Astrocyte (in vitro differentiated cells and primary cell): ENCODE measurements at regions not wholly inside any gene's neighbourhood (a gene's known extent, or its start where the extent isn't known, plus 50 kb on each side); places are given as distances from the start of the nearest gene placed in this dataset.

Source experiments
- DNase-seq: peaks from one replicate; pipeline ENCODE4 v3.0.0-alpha.2; 2010; ENCODE audit warnings: low read depth
- FAIRE-seq: peaks from 2 replicates; lab custom pipeline; 2011; peaks lifted over from hg19 to GRCh38; lab: Jason Lieb, UNC
- H2AFZ ChIP-seq: 2 replicates; pipeline ENCODE4 v1.6.0; 2012; ENCODE audit warnings: low read depth, low read length, inconsistent platforms
- H3K27ac ChIP-seq: 2 replicates; pipeline ENCODE4 v1.5.1; 2011; ENCODE audit warnings: low read depth, low read length, inconsistent platforms
- H3K27me3 ChIP-seq: 2 replicates; pipeline ENCODE4 v1.6.0; 2011; ENCODE audit warnings: low read length, inconsistent platforms; ENCODE audit not compliant: insufficient read depth
- H3K36me3 ChIP-seq: 2 replicates; pipeline ENCODE4 v1.5.1; 2011; ENCODE audit warnings: low read length, inconsistent platforms; ENCODE audit not compliant: insufficient read depth
- H3K4me1 ChIP-seq: 2 replicates; pipeline ENCODE4 v1.5.1; 2011; ENCODE audit warnings: low read length, inconsistent platforms; ENCODE audit not compliant: insufficient read depth
- H3K4me2 ChIP-seq: 2 replicates; pipeline ENCODE4 v1.6.0; 2012; ENCODE audit warnings: low read length, inconsistent platforms
- H3K4me3 ChIP-seq: 2 replicates; pipeline ENCODE4 v1.5.1; 2011; ENCODE audit warnings: low read depth, mild to moderate bottlenecking, low read length, inconsistent platforms; ENCODE audit not compliant: insufficient read depth
- H3K79me2 ChIP-seq: 2 replicates; pipeline ENCODE4 v1.6.0; 2012; ENCODE audit warnings: mild to moderate bottlenecking, low read length, inconsistent platforms; ENCODE audit not compliant: insufficient read depth
- H3K9ac ChIP-seq: 2 replicates; pipeline ENCODE4 v1.6.0; 2012; ENCODE audit warnings: mild to moderate bottlenecking, low read length, inconsistent platforms
- H3K9me3 ChIP-seq: 2 replicates; pipeline ENCODE4 v1.5.1; 2012; ENCODE audit warnings: low read depth, mild to moderate bottlenecking, low read length, inconsistent platforms; ENCODE audit not compliant: insufficient read depth
- H4K20me1 ChIP-seq: 2 replicates; pipeline ENCODE4 v1.6.0; 2012; ENCODE audit warnings: low read length, inconsistent platforms; ENCODE audit not compliant: insufficient read depth
- H3K27ac Mint-ChIP-seq: one replicate; pipeline ENCODE4 v1.8.0; 2021; ENCODE audit warnings: mild to moderate bottlenecking, mixed read lengths; ENCODE audit not compliant: unreplicated experiment
- H3K27me3 Mint-ChIP-seq: one replicate; pipeline ENCODE4 v1.8.0; 2021; ENCODE audit warnings: low read depth, mixed read lengths; ENCODE audit not compliant: unreplicated experiment
- H3K36me3 Mint-ChIP-seq: one replicate; pipeline ENCODE4 v1.8.0; 2021; ENCODE audit warnings: low read depth, mixed read lengths; ENCODE audit not compliant: unreplicated experiment
- H3K4me1 Mint-ChIP-seq: one replicate; pipeline ENCODE4 v1.8.0; 2021; ENCODE audit warnings: low read depth, mixed read lengths; ENCODE audit not compliant: unreplicated experiment
- H3K4me3 Mint-ChIP-seq: one replicate; pipeline ENCODE4 v1.8.0; 2021; ENCODE audit warnings: mild to moderate bottlenecking, moderate library complexity, mixed read lengths; ENCODE audit not compliant: unreplicated experiment
- H3K9me3 Mint-ChIP-seq: one replicate; pipeline ENCODE4 v1.8.0; 2021; ENCODE audit warnings: mild to moderate bottlenecking, mixed read lengths; ENCODE audit not compliant: unreplicated experiment
- EZH2 ChIP-seq: IDR thresholded peaks from 2 replicates; pipeline ENCODE4 v1.6.1; 2012; ENCODE audit warnings: mild to moderate bottlenecking, low read length, inconsistent platforms; ENCODE audit not compliant: insufficient read depth
- TF ChIP-seq, protein P1 (sequence below): IDR thresholded peaks from 2 replicates; pipeline ENCODE4 v1.5.1; 2011; ENCODE audit warnings: low read depth, mild to moderate bottlenecking, inconsistent platforms, low read length, moderate library complexity; ENCODE audit not compliant: insufficient read depth

DNA sequence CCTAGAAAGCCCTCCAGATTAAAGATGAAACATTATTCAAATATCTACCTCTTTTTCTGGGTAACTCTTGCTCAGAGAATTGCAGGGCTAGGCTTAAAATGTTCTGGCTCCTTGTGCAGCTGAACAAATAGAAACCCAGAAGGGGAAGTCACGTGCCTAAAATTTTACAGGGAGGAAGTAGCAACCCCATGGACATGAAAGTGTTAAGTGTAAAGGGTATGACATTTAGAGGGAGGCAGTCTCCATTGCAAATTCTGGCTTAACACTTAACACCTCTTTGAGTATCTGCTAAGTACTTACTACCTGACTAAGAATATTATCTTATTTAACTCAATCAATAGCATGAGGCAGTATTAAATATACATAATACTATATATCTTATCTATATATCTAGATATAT lies 376.1 kb upstream of the ERCC4 start:
- Histone ChIP-seq H3K79me2 (no peaks in the 10 kb centered on the region), H3K27ac (no peak overlapping the region), H3K9ac (no peak overlapping the region), H3K27me3 (no peaks in the 10 kb centered on the region), H3K4me3 (no peak overlapping the region), H2AFZ (no peak overlapping the region), H3K4me2 (no peak overlapping the region), H3K9me3 (no peaks in the 10 kb centered on the region), H4K20me1 (no peaks in the 10 kb centered on the region), H3K36me3 (no peaks in the 10 kb centered on the region), H3K4me1 (no peaks in the 10 kb centered on the region)
- Mint-ChIP-seq H3K27me3 (no peaks in the 10 kb centered on the region), H3K36me3 (peaks cover 2% of the 10 kb centered on the region), H3K4me1 (peaks cover 2% of the 10 kb centered on the region), H3K9me3 (peaks cover 2% of the 10 kb centered on the region), H3K4me3 (no peak overlapping the region), H3K27ac (no peak overlapping the region)
- TF ChIP-seq EZH2 = no peak
- TF ChIP-seq, protein P1, sequence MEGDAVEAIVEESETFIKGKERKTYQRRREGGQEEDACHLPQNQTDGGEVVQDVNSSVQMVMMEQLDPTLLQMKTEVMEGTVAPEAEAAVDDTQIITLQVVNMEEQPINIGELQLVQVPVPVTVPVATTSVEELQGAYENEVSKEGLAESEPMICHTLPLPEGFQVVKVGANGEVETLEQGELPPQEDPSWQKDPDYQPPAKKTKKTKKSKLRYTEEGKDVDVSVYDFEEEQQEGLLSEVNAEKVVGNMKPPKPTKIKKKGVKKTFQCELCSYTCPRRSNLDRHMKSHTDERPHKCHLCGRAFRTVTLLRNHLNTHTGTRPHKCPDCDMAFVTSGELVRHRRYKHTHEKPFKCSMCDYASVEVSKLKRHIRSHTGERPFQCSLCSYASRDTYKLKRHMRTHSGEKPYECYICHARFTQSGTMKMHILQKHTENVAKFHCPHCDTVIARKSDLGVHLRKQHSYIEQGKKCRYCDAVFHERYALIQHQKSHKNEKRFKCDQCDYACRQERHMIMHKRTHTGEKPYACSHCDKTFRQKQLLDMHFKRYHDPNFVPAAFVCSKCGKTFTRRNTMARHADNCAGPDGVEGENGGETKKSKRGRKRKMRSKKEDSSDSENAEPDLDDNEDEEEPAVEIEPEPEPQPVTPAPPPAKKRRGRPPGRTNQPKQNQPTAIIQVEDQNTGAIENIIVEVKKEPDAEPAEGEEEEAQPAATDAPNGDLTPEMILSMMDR = no peak
- no peak for FAIRE-seq
- no peak for DNase-seq

DNA sequence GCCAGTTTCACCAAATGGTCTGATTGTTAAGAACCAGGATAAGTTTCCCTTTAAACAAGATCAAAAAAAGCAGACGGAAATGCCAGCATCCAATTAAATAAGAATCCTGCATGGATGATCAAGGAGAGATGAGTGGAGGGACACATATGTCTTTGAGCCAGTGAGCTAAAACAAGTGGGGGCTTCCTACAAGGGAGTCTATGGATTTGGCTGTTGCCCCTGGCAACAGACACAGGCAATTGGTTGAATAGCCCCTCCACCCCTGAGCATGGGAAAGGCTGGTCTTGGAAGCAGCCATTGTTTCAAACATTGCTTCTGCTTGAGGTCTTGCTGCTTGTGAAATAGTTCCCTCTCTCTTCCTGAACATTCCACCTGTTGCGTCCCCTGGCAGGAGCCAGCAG lies 374.7 kb upstream of the ERCC4 start:
- no peak overlapping the region for H3K27ac ChIP-seq
- FAIRE-seq = no peak
- DNase-seq = no peak
- Mint-ChIP-seq H3K4me3 (no peak overlapping the region), H3K4me1 (peaks cover 4% of the 10 kb centered on the region), H3K27me3 (no peaks in the 10 kb centered on the region), H3K9me3 (peaks cover 2% of the 10 kb centered on the region), H3K36me3 (peaks cover 2% of the 10 kb centered on the region), H3K27ac (no peak overlapping the region)
- H3K9ac ChIP-seq = no peak overlapping the region
- no peak overlapping the region for H3K4me2 ChIP-seq
- H3K36me3 ChIP-seq = no peaks in the 10 kb centered on the region
- TF ChIP-seq, protein P1 = no peak
- TF ChIP-seq EZH2 = no peak
- H3K79me2 ChIP-seq = no peaks in the 10 kb centered on the region
- no peaks in the 10 kb centered on the region for H3K4me1 ChIP-seq
- no peaks in the 10 kb centered on the region for H3K27me3 ChIP-seq
- H2AFZ ChIP-seq = no peak overlapping the region
- no peak overlapping the region for H3K4me3 ChIP-seq
- no peaks in the 10 kb centered on the region for H3K9me3 ChIP-seq
- no peaks in the 10 kb centered on the region for H4K20me1 ChIP-seq

DNA sequence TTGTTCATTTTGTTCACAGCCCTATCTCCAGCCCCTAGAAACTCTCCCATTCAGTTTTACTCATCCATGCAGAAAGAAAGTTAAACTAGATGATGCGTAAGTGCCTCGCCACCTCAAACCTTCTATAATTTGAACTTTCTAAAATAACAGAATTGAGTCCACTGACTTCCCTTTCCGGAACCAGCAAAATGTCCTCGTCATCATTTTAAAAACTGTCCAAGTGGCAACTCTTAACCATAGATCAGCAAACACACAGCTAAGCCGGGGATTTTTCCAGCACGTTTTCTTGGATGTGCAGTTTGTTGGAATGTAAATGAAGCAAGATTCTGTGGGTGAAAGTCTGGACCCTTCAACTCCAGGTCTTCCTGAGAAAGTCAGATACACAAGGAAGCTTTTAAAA lies 369.7 kb upstream of the ERCC4 start:
- Histone ChIP-seq H4K20me1 (no peaks in the 10 kb centered on the region), H3K4me2 (no peak overlapping the region), H3K9me3 (no peaks in the 10 kb centered on the region), H3K4me3 (no peak overlapping the region), H3K9ac (no peak overlapping the region), H3K27ac (no peak overlapping the region), H3K27me3 (no peaks in the 10 kb centered on the region), H3K36me3 (no peaks in the 10 kb centered on the region), H3K4me1 (no peaks in the 10 kb centered on the region), H3K79me2 (no peaks in the 10 kb centered on the region), H2AFZ (no peak overlapping the region)
- TF ChIP-seq, protein P1 = no peak
- no peak for TF ChIP-seq EZH2
- peaks cover 6% of the 10 kb centered on the region for H3K4me1 Mint-ChIP-seq
- H3K27me3 Mint-ChIP-seq = no peaks in the 10 kb centered on the region
- FAIRE-seq (no peak), DNase-seq (no peak)
- H3K9me3 Mint-ChIP-seq = peaks cover 2% of the 10 kb centered on the region
- no peak overlapping the region for H3K4me3 Mint-ChIP-seq
- peaks cover 2% of the 10 kb centered on the region for H3K36me3 Mint-ChIP-seq
- no peak overlapping the region for H3K27ac Mint-ChIP-seq
